Endothelial cell of umbilical vein (primary cell): ENCODE measurements at regions not wholly inside any gene's neighbourhood (a gene's known extent, or its start where the extent isn't known, plus 50 kb on each side); places are given as distances from the start of the nearest gene placed in this dataset.

ENCODE experiments used
- EZH2 ChIP-seq: IDR thresholded peaks from 2 replicates; pipeline ENCODE4 v1.6.1; 2012; ENCODE audit warnings: borderline replicate concordance, low read depth, mild to moderate bottlenecking, moderate library complexity, low read length, inconsistent platforms; ENCODE audit not compliant: severe bottlenecking
- POLR2A ChIP-seq: IDR thresholded peaks from 2 replicates; pipeline ENCODE4 v1.6.1; 2012; ENCODE audit warnings: low read depth, mild to moderate bottlenecking, control low read depth, low read length
- TF ChIP-seq, protein P1 (sequence below), 2 donors: IDR thresholded peaks; 1 replicate in 1 of 2; 2 replicates in 1 of 2; pipeline ENCODE4 v1.5.1; 2011; ENCODE audit warnings: low read length in 2 of 2, mild to moderate bottlenecking in 2 of 2, moderate library complexity in 2 of 2, control low read depth in 1 of 2, inconsistent platforms in 1 of 2, low read depth in 1 of 2; ENCODE audit not compliant: insufficient read depth in 1 of 2; ENCODE audit errors: extremely low read depth in 1 of 2

DNA sequence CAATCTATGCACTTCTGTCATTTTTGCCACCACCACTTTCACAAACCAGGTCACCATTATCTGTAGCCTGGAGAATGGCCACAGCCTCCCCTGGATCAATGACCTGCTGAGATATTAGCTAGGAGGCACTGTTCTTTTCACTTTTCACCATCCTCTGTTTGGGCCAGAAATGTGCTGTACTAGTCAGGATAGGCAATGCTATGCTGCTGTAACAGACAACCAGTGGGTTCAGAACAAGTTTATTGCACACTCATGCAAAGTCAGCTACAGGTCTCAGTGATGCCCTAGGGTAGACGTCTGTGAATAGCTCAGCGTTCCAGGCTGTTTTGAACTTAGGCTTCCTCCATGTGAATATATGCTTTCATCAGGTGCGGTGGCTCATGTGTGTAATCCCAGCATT, 231.5 kb downstream of the SUDS3 start:
- TF ChIP-seq EZH2 (no peak), POLR2A (no peak)
- TF ChIP-seq, protein P1, sequence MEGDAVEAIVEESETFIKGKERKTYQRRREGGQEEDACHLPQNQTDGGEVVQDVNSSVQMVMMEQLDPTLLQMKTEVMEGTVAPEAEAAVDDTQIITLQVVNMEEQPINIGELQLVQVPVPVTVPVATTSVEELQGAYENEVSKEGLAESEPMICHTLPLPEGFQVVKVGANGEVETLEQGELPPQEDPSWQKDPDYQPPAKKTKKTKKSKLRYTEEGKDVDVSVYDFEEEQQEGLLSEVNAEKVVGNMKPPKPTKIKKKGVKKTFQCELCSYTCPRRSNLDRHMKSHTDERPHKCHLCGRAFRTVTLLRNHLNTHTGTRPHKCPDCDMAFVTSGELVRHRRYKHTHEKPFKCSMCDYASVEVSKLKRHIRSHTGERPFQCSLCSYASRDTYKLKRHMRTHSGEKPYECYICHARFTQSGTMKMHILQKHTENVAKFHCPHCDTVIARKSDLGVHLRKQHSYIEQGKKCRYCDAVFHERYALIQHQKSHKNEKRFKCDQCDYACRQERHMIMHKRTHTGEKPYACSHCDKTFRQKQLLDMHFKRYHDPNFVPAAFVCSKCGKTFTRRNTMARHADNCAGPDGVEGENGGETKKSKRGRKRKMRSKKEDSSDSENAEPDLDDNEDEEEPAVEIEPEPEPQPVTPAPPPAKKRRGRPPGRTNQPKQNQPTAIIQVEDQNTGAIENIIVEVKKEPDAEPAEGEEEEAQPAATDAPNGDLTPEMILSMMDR (IDR thresholded peaks at IDR 0.05; ENCODE audit: extremely low read depth in 1 of 2, insufficient read depth in 1 of 2, low read depth in 1 of 2, low read length in 2 of 2), result no peak
